Lower leg skin (tissue), 3 donors: ENCODE measurements at regions not wholly inside any gene's neighbourhood (a gene's known extent, or its start where the extent isn't known, plus 50 kb on each side); places are given as distances from the start of the nearest gene placed in this dataset.

ENCODE experiments used
- POLR2A ChIP-seq, 2 donors: fragments of 450-650 bp; IDR thresholded peaks; one replicate each; pipeline ENCODE4 v1.6.1; 2016 to 2017; ENCODE audit warnings: antibody characterized with exemption in 2 of 2, mild to moderate bottlenecking in 1 of 2, moderate library complexity in 1 of 2
- TF ChIP-seq, protein P1 (sequence below), 3 donors: fragments of 450-650 bp; IDR thresholded peaks; one replicate each; pipeline ENCODE4 v1.5.1; 2016; ENCODE audit warnings: antibody characterized with exemption in 3 of 3, mild to moderate bottlenecking in 3 of 3, moderate library complexity in 2 of 3

DNA sequence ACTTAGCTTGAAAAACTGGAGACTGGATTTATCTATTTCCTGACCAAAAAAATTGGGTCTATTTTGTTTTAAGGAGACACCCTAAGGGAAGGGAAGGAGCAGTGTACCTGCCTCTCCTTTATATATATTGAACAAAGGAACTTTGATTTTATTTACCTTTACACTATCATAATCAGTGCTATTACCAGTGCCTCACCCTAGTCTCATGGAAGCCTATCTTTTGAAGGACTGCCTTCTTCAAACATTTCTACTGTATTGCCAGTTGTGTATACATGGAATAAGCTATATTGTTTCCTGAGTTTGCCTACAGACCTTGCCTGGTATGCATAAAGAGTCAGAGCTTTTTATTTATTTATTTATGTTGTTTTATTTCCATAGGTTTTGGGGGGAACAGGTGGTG is 124.9 kb downstream of the UTRN start:
- TF ChIP-seq, protein P1, sequence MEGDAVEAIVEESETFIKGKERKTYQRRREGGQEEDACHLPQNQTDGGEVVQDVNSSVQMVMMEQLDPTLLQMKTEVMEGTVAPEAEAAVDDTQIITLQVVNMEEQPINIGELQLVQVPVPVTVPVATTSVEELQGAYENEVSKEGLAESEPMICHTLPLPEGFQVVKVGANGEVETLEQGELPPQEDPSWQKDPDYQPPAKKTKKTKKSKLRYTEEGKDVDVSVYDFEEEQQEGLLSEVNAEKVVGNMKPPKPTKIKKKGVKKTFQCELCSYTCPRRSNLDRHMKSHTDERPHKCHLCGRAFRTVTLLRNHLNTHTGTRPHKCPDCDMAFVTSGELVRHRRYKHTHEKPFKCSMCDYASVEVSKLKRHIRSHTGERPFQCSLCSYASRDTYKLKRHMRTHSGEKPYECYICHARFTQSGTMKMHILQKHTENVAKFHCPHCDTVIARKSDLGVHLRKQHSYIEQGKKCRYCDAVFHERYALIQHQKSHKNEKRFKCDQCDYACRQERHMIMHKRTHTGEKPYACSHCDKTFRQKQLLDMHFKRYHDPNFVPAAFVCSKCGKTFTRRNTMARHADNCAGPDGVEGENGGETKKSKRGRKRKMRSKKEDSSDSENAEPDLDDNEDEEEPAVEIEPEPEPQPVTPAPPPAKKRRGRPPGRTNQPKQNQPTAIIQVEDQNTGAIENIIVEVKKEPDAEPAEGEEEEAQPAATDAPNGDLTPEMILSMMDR (IDR thresholded peaks at IDR 0.05): no peak
- no peak for TF ChIP-seq POLR2A (IDR thresholded peaks at IDR 0.05)
